ENCODE measurements at regions not wholly inside any gene's neighbourhood (a gene's known extent, or its start where the extent isn't known, plus 50 kb on each side); places are given as distances from the start of the nearest gene placed in this dataset.
A peak's percentile ranks its signal among the peaks of the same experiment; 100 is the strongest.

- Histone ChIP-seq H3K4me3 (no peak overlapping the region), H3K27ac (no peak overlapping the region), H3K4me1 (peaks cover 0 to 16% (median 9%) of the 10 kb centered on the region in 12 donors), H3K36me3 (no peaks in the 10 kb centered on the region), H3K27me3 (no peaks in the 10 kb centered on the region), H3K9me3 (no peaks in the 10 kb centered on the region)
- DNase-seq (no peak), ATAC-seq (no peak)
- intact Hi-C loops (cut with DNase I): loop anchor here in 1 of 10 donors (10.0 kb wide), 1 partner anchor 57 kb away; no protein-coding TSS in a partner anchor
- TF ChIP-seq POLR2A (IDR thresholded peaks at IDR 0.05) (no peak), CTCF (IDR thresholded peaks at IDR 0.05) (no peak)
Observed at GRCh38 chr11:19661827-19662226, 50.8 kb upstream of the NAV2 start.

GRCh38 chr11:19660076-19660475, 52.6 kb upstream of the NAV2 start:
- intact Hi-C loops (cut with DNase I): loop anchor here in 1 of 10 donors (10.0 kb wide), 1 partner anchor 55 kb away; no protein-coding TSS in a partner anchor
- Histone ChIP-seq H3K27ac (peak overlapping the region in 1 of 12 donors; percentile 63), H3K27me3 (no peaks in the 10 kb centered on the region), H3K4me1 (peaks cover 0 to 10% (median 5%) of the 10 kb centered on the region in 12 donors), H3K9me3 (no peaks in the 10 kb centered on the region), H3K36me3 (no peaks in the 10 kb centered on the region), H3K4me3 (no peak overlapping the region)
- DNase-seq: no peak
- no peak for TF ChIP-seq POLR2A (IDR thresholded peaks at IDR 0.05)
- TF ChIP-seq CTCF (IDR thresholded peaks at IDR 0.05): no peak
- WGBS, 4 donors: 60 to 69% (median 62%) methylated on average over 5 of the region's 5 CpGs
- no peak for ATAC-seq

- Histone ChIP-seq H3K4me1 (peaks cover 0 to 6% (median 0%) of the 10 kb centered on the region in 12 donors), H3K4me3 (no peak overlapping the region), H3K27ac (peak overlapping the region in 1 of 12 donors; percentile 63), H3K9me3 (no peaks in the 10 kb centered on the region), H3K36me3 (no peaks in the 10 kb centered on the region), H3K27me3 (no peaks in the 10 kb centered on the region)
- intact Hi-C loops (cut with DNase I): no loop called here
- ATAC-seq (no peak), DNase-seq (no peak)
- TF ChIP-seq CTCF (IDR thresholded peaks at IDR 0.05) (no peak), POLR2A (IDR thresholded peaks at IDR 0.05) (no peak)
Observed at GRCh38 chr11:19659529-19659928, 53.1 kb upstream of the NAV2 start.

- no peak overlapping the region for H3K4me3 ChIP-seq
- intact Hi-C loops (cut with DNase I): no loop called here
- TF ChIP-seq POLR2A (IDR thresholded peaks at IDR 0.05) (no peak), CTCF (IDR thresholded peaks at IDR 0.05) (peak in 2 of 12 donors; percentile 13 to 19)
- H3K4me1 ChIP-seq: peaks cover 0 to 6% (median 0%) of the 10 kb centered on the region in 12 donors
- no peaks in the 10 kb centered on the region for H3K36me3 ChIP-seq
- no peaks in the 10 kb centered on the region for H3K9me3 ChIP-seq
- peak overlapping the region in 1 of 12 donors; percentile 33 for H3K27ac ChIP-seq
- H3K27me3 ChIP-seq: no peaks in the 10 kb centered on the region
- ATAC-seq (no peak), DNase-seq (no peak)
- WGBS, 4 donors: 25 to 62% (median 29%) methylated on average over 2 of the region's 2 CpGs
Observed at GRCh38 chr11:19658344-19658743, 54.3 kb upstream of the NAV2 start.
